Dendritic cell treated with granulocyte-macrophage colony-stimulating factor and Interleukin-4, amounts not matched to agents 40 ng/mL and 50 ng/mL, for 4 days (primary cell): ENCODE measurements at regions not wholly inside any gene's neighbourhood (a gene's known extent, or its start where the extent isn't known, plus 50 kb on each side); places are given as distances from the start of the nearest gene placed in this dataset.

Source experiments
- H3K27ac Mint-ChIP-seq: one replicate; pipeline ENCODE4 v1.8.0; 2022; ENCODE audit warnings: mild to moderate bottlenecking, mixed read lengths
- H3K27me3 Mint-ChIP-seq: one replicate; pipeline ENCODE4 v1.8.0; 2022; ENCODE audit warnings: mild to moderate bottlenecking, mixed read lengths
- H3K36me3 Mint-ChIP-seq: one replicate; pipeline ENCODE4 v1.8.0; 2022; ENCODE audit warnings: low read depth, mixed read lengths
- H3K4me1 Mint-ChIP-seq: one replicate; pipeline ENCODE4 v1.8.0; 2022; ENCODE audit warnings: low read depth, mixed read lengths
- H3K4me3 Mint-ChIP-seq: one replicate; pipeline ENCODE4 v1.8.0; 2022; ENCODE audit warnings: mild to moderate bottlenecking, moderate library complexity, mixed read lengths
- H3K9me3 Mint-ChIP-seq: one replicate; pipeline ENCODE4 v1.8.0; 2022; ENCODE audit warnings: mixed read lengths
- intact Hi-C: fragments of 100-400 bp; cut with micrococcal nuclease; formaldehyde crosslinking; loops from one replicate; pipeline ENCODE4 v1.15.0; 2022

- Mint-ChIP-seq H3K36me3 (peaks cover 17% of the 10 kb centered on the region), H3K27ac (no peak overlapping the region), H3K4me1 (no peaks in the 10 kb centered on the region), H3K27me3 (no peaks in the 10 kb centered on the region), H3K9me3 (peaks cover 91% of the 10 kb centered on the region), H3K4me3 (no peak overlapping the region)
- intact Hi-C loops: no loop called here
These were observed 51.4 kb upstream of the GMDS start for GRCh38 chr6:2296781-2297180.
